ENCODE measurements at regions not wholly inside any gene's neighbourhood (a gene's known extent, or its start where the extent isn't known, plus 50 kb on each side); places are given as distances from the start of the nearest gene placed in this dataset.

- CTCF ChIA-PET: interaction anchor here (0.5 kb wide), 1 partner anchor 200 kb away, joined by 3 read pairs; no protein-coding TSS in a partner anchor
- POLR2A ChIA-PET: no interaction called here
- TF ChIP-seq RORB (CRISPR knock-in tag; IDR thresholded peaks at IDR 0.05) (no peak), ETV6 (CRISPR knock-in tag; IDR thresholded peaks at IDR 0.05) (no peak), FOXP4 (CRISPR knock-in tag; IDR thresholded peaks at IDR 0.05) (no peak), CREB1 (CRISPR knock-in tag; IDR thresholded peaks at IDR 0.05) (no peak), JUN (CRISPR knock-in tag; IDR thresholded peaks at IDR 0.05) (no peak), TEAD4 (CRISPR knock-in tag; IDR thresholded peaks at IDR 0.05) (no peak), OVOL2 (CRISPR knock-in tag; IDR thresholded peaks at IDR 0.05; ENCODE audit: borderline replicate concordance) (no peak), ATF6 (CRISPR knock-in tag; IDR thresholded peaks at IDR 0.05) (no peak), ATF2 (CRISPR knock-in tag; IDR thresholded peaks at IDR 0.05; ENCODE audit: borderline replicate concordance, low read depth) (no peak), ZNF121 (CRISPR knock-in tag; IDR thresholded peaks at IDR 0.05) (no peak), SMAD3 (CRISPR knock-in tag; IDR thresholded peaks at IDR 0.05; ENCODE audit: borderline replicate concordance) (no peak), MAX (CRISPR knock-in tag; IDR thresholded peaks at IDR 0.05) (no peak), GRHL2 (CRISPR knock-in tag; IDR thresholded peaks at IDR 0.05; ENCODE audit: insufficient replicate concordance, severe bottlenecking) (no peak), ZSCAN18 (CRISPR knock-in tag; IDR thresholded peaks at IDR 0.05) (no peak), NFATC4 (CRISPR knock-in tag; IDR thresholded peaks at IDR 0.05) (no peak), IRF1 (CRISPR knock-in tag; IDR thresholded peaks at IDR 0.05) (no peak)
- Mint-ChIP-seq H3K36me3 (peaks cover 2% of the 10 kb centered on the region; the same call in 1 of the 2 replicates), H3K27me3 (ENCODE audit: low read depth) (no peaks in the 10 kb centered on the region), H3K27ac (no peak overlapping the region), H3K4me1 (peaks cover 4% of the 10 kb centered on the region; the same call in 1 of the 2 replicates), H3K4me3 (no peak overlapping the region), H3K9me3 (peaks cover 28% of the 10 kb centered on the region)
- DNase-seq (ENCODE audit: low spot score) (no peak), ATAC-seq (no peak)
Measured at GRCh38 chr16:26189536-26189935, 497.8 kb downstream of the HS3ST4 start.

GRCh38 chr16:26194526-26194925, 502.8 kb downstream of the HS3ST4 start:
- no peaks in the 10 kb centered on the region for H3K27me3 Mint-ChIP-seq (ENCODE audit: low read depth)
- H3K4me1 Mint-ChIP-seq: peaks cover 11% of the 10 kb centered on the region
- ChIA-PET POLR2A (no interaction called here), CTCF (no interaction called here)
- H3K9me3 Mint-ChIP-seq: peaks cover 12% of the 10 kb centered on the region
- H3K36me3 Mint-ChIP-seq: no peaks in the 10 kb centered on the region
- no peak overlapping the region for H3K4me3 Mint-ChIP-seq
- no peak for DNase-seq (ENCODE audit: low spot score)
- no peak overlapping the region for H3K27ac Mint-ChIP-seq
- ATAC-seq: no peak
- TF ChIP-seq ATF2 (CRISPR knock-in tag; IDR thresholded peaks at IDR 0.05; ENCODE audit: borderline replicate concordance, low read depth) (no peak), ETV6 (CRISPR knock-in tag; IDR thresholded peaks at IDR 0.05) (no peak), TP53 (CRISPR knock-in tag; IDR thresholded peaks at IDR 0.05) (no peak), ATF6 (CRISPR knock-in tag; IDR thresholded peaks at IDR 0.05) (no peak), SOX15 (CRISPR knock-in tag; IDR thresholded peaks at IDR 0.05) (no peak), ZNF219 (CRISPR knock-in tag; IDR thresholded peaks at IDR 0.05; ENCODE audit: borderline replicate concordance) (no peak), ATF3 (CRISPR knock-in tag; conservative IDR thresholded peaks at IDR 0.05) (no peak), STAT6 (CRISPR knock-in tag; conservative IDR thresholded peaks at IDR 0.05; ENCODE audit: low read depth) (no peak)
